HUES64 (cell line): ENCODE measurements at regions not wholly inside any gene's neighbourhood (a gene's known extent, or its start where the extent isn't known, plus 50 kb on each side); places are given as distances from the start of the nearest gene placed in this dataset.

Experiments used
- H3K27ac ChIP-seq: 2 replicates; pipeline ENCODE4 v1.7.0; 2013; ENCODE audit warnings: low read depth, low read length, inconsistent platforms
- H3K27me3 ChIP-seq: 2 replicates; pipeline ENCODE4 v1.6.1; 2013; ENCODE audit warnings: mild to moderate bottlenecking, low read length; ENCODE audit not compliant: insufficient read depth
- H3K36me3 ChIP-seq: 2 replicates; pipeline ENCODE4 v1.6.1; 2013; ENCODE audit warnings: mild to moderate bottlenecking, low read length; ENCODE audit not compliant: insufficient read depth
- H3K4me1 ChIP-seq: 2 replicates; pipeline ENCODE4 v1.6.1; 2013; ENCODE audit warnings: mild to moderate bottlenecking, low read length, moderate library complexity; ENCODE audit not compliant: insufficient read depth
- H3K4me3 ChIP-seq: 2 replicates; pipeline ENCODE4 v1.5.1; 2013; ENCODE audit warnings: mild to moderate bottlenecking, low read length, moderate library complexity
- H3K9ac ChIP-seq: 2 replicates; pipeline ENCODE4 v1.6.1; 2013; ENCODE audit warnings: mild to moderate bottlenecking, low read depth, low read length
- H3K9me3 ChIP-seq: 2 replicates; pipeline ENCODE4 v1.6.1; 2013; ENCODE audit warnings: low read depth, low read length; ENCODE audit not compliant: insufficient read depth
- WGBS: fragments of 150-250, 120-280 bp; methylation state at CpG from one replicate; pipeline ENCODE4 v1.1.7; 2013; ENCODE audit warnings: missing lambda C conversion rate; 5-methylcytosine and 5-hydroxymethylcytosine counted together

GRCh38 chr16:6684076-6684673 lies 648.5 kb upstream of the RBFOX1 start:
- no peaks in the 10 kb centered on the region for H3K27me3 ChIP-seq
- no peak overlapping the region for H3K9ac ChIP-seq
- no peak overlapping the region for H3K27ac ChIP-seq
- H3K9me3 ChIP-seq = no peaks in the 10 kb centered on the region
- H3K36me3 ChIP-seq = no peaks in the 10 kb centered on the region
- H3K4me3 ChIP-seq = no peak overlapping the region
- 0 out of 2 replicates have a peak, but pooled peaks cover 6% of the 10 kb centered on the region for H3K4me1 ChIP-seq
- WGBS = 26% methylated on average over 7 of the region's 7 CpGs

DNA sequence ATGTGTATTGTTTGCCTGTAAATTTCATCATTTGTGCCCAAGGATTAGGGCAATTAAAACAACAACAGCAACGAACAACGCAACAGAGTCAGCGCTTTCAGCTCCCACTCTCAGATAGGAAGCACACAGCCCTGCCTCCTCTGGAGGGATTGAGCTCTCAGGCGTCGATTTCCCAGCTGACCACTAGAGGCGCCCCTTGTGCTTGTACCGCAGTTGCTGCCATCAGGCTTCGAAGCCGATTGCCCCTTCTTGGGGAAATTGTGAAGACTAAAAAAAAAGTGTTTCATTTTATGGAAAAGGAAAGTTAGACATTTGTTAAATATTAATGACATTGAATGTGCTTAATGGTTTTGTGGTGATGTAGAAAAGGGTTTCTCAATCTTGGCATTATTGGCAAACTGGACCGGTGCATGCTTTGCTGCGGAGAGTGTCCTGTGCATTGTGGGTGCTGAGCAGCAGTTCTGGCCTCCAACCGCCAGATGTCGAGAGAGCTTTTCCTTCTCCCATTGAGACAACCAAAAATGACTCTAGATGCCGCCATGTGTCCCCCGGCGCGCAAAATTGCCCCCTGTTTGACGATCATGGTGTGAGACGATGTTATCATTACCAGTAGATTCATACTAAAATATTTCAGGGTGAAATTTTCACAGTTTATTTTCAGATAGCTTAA lies 650.4 kb upstream of the RBFOX1 start:
- H3K9ac ChIP-seq = no peak overlapping the region
- no peak overlapping the region for H3K4me3 ChIP-seq
- H3K27ac ChIP-seq = no peak overlapping the region
- H3K27me3 ChIP-seq = no peaks in the 10 kb centered on the region
- WGBS = 52% methylated on average over 18 of the region's 19 CpGs
- H3K4me1 ChIP-seq = 0 out of 2 replicates have a peak, but pooled peaks cover 6% of the 10 kb centered on the region
- no peaks in the 10 kb centered on the region for H3K9me3 ChIP-seq
- H3K36me3 ChIP-seq = no peaks in the 10 kb centered on the region

DNA sequence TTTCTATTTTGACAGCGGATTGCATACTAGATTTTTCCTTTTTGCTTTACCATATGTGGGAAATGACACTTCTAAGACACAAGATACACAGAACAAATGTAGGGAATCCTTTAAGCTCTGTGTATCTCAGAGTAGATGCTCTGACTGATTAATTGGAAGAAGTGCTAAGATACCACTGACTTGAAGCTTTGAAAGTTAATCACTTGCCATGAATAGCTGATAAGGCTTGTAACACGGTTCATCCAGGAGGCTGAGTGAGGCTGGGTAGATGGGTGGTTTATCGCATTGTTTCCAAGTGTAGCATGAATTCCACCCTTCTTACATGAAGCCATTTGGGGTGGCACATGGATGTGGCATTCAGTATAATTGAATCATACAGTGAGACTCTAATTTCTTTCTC lies 654.1 kb upstream of the RBFOX1 start:
- Histone ChIP-seq H3K4me1 (no peaks in the 10 kb centered on the region), H3K9me3 (no peaks in the 10 kb centered on the region), H3K27ac (no peak overlapping the region), H3K27me3 (no peaks in the 10 kb centered on the region), H3K36me3 (no peaks in the 10 kb centered on the region), H3K4me3 (no peak overlapping the region), H3K9ac (no peak overlapping the region)
- 85% methylated on average over 3 of the region's 3 CpGs for WGBS

GRCh38 chr16:6674071-6674470 lies 658.6 kb upstream of the RBFOX1 start:
- no peaks in the 10 kb centered on the region for H3K36me3 ChIP-seq
- H3K27ac ChIP-seq = no peak overlapping the region
- H3K4me1 ChIP-seq = no peaks in the 10 kb centered on the region
- 97% methylated on average over 4 of the region's 4 CpGs for WGBS
- no peak overlapping the region for H3K4me3 ChIP-seq
- no peak overlapping the region for H3K9ac ChIP-seq
- no peaks in the 10 kb centered on the region for H3K9me3 ChIP-seq
- no peaks in the 10 kb centered on the region for H3K27me3 ChIP-seq

- no peak overlapping the region for H3K9ac ChIP-seq
- no peak overlapping the region for H3K27ac ChIP-seq
- no peaks in the 10 kb centered on the region for H3K9me3 ChIP-seq
- H3K36me3 ChIP-seq = no peaks in the 10 kb centered on the region
- no peak overlapping the region for H3K4me3 ChIP-seq
- H3K27me3 ChIP-seq = no peaks in the 10 kb centered on the region
- WGBS = 93% methylated on average over 2 of the region's 2 CpGs
- no peaks in the 10 kb centered on the region for H3K4me1 ChIP-seq
Measured at GRCh38 chr16:6672507-6672906, 660.1 kb upstream of the RBFOX1 start.

DNA sequence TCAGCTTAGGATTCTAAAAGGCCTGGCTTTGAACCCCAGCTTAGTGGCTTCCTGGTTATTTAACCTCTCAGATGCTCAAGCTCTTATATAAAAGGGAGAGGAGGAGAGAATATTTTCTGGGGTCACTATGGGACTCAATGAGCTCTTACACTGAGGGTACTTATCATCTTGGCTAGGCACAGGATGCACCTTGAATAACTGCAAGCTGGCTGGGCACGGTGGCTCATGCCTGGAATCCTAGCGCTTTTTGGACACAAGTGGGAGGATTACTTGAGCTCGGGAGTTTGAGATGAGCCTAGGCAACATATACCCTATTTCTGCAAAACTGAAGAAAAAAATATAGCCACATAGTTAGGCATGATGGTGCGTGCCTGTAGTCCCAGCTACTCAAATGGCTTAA lies 665.3 kb upstream of the RBFOX1 start:
- 97% methylated on average over 4 of the region's 4 CpGs for WGBS
- Histone ChIP-seq H3K9ac (no peak overlapping the region), H3K9me3 (no peaks in the 10 kb centered on the region), H3K27me3 (no peaks in the 10 kb centered on the region), H3K4me3 (no peak overlapping the region), H3K27ac (no peak overlapping the region), H3K36me3 (no peaks in the 10 kb centered on the region), H3K4me1 (peaks cover 19% of the 10 kb centered on the region)

GRCh38 chr16:6665126-6665525 lies 667.5 kb upstream of the RBFOX1 start:
- Histone ChIP-seq H3K27ac (no peak overlapping the region), H3K36me3 (no peaks in the 10 kb centered on the region), H3K27me3 (no peaks in the 10 kb centered on the region), H3K4me3 (no peak overlapping the region), H3K9ac (no peak overlapping the region), H3K9me3 (no peaks in the 10 kb centered on the region), H3K4me1 (peaks cover 19% of the 10 kb centered on the region)
- 95% methylated on average over 6 of the region's 7 CpGs for WGBS

DNA sequence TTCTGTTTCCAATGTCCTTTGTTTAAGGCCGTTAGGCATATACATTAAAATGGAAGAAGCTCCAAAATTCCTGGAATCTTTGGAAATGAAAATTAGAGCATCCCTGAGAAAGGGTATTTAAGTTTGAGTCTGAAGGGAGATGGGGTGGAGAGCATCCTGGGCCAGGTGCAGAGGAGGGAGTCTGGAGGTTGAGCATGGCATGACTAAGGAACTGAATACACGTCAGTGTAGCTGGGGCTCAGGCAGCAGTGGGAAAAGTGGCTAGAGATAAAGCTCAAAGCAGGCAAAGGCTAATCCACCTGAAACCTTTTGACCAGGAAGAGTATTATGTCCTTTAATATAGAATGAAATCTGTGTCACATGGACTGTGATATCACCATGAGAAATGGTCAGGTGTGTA lies 669.0 kb upstream of the RBFOX1 start:
- 25% methylated on average over 2 of the region's 2 CpGs for WGBS
- no peaks in the 10 kb centered on the region for H3K27me3 ChIP-seq

GRCh38 chr16:6656760-6657159 lies 675.9 kb upstream of the RBFOX1 start:
- H3K27me3 ChIP-seq = no peaks in the 10 kb centered on the region
- no peaks in the 10 kb centered on the region for H3K36me3 ChIP-seq
- no peaks in the 10 kb centered on the region; the same call in 1 of the 2 replicates for H3K4me1 ChIP-seq
- H3K27ac ChIP-seq = no peak overlapping the region
- H3K9me3 ChIP-seq = no peaks in the 10 kb centered on the region
- no peak overlapping the region for H3K4me3 ChIP-seq
- no peak overlapping the region for H3K9ac ChIP-seq

More for the DNA sequence above, 669.0 kb upstream of the RBFOX1 start:
- H3K9me3 ChIP-seq = no peaks in the 10 kb centered on the region
- no peaks in the 10 kb centered on the region for H3K36me3 ChIP-seq
- no peak overlapping the region; the same call in 1 of the 2 replicates for H3K27ac ChIP-seq
- no peak overlapping the region for H3K9ac ChIP-seq
- no peak overlapping the region for H3K4me3 ChIP-seq
- peaks cover 19% of the 10 kb centered on the region for H3K4me1 ChIP-seq

- no peaks in the 10 kb centered on the region for H3K9me3 ChIP-seq
- H3K36me3 ChIP-seq = no peaks in the 10 kb centered on the region
- peaks cover 11% of the 10 kb centered on the region for H3K4me1 ChIP-seq
- H3K27ac ChIP-seq = no peak overlapping the region
- no peak overlapping the region for H3K9ac ChIP-seq
- no peak overlapping the region for H3K4me3 ChIP-seq
- 96% methylated on average over 5 of the region's 5 CpGs for WGBS
- no peaks in the 10 kb centered on the region for H3K27me3 ChIP-seq
Measured at GRCh38 chr16:6646891-6647290, 685.8 kb upstream of the RBFOX1 start.

DNA sequence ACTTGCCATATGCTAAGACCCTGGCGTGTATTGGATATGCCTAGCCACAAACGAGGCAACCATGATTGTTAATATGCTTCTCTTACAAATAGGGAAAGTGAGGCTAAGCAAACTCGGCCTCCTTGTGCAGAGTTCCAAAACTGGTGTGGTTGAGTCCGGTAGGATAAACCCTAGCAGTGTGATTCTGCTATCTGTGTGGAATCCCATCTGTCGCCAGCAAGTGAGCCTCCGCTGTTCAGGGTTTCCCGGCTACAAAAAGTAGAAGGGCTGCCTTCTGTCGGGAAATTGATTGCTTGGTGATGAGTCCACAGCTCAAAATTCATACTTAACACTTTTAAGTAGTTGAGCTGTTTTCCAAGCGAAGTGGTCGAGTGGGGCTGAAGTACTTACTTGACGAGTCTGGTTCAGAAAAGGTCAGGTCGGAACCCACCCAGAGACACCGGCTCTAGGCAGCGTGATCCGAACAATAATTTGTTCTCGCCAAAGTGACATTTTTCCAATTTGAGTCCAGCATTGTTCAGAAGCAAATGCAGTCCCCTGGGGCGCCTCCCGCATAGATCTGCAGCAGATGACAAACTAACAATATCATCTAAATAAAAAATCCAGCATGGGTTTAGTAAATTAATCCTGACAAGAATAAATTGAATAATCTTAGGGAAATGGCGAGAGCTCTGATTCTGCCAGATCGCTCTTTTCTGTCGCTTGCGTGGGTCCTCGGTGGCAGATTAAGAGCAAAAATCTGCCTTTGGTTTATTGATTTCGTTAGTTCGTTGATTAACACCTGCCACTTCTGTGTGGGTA lies 686.7 kb upstream of the RBFOX1 start:
- 90% methylated on average over 25 of the region's 25 CpGs for WGBS
- no peaks in the 10 kb centered on the region for H3K27me3 ChIP-seq
- no peak overlapping the region for H3K4me3 ChIP-seq

More for the DNA sequence above, 686.7 kb upstream of the RBFOX1 start:
- Histone ChIP-seq H3K4me1 (peaks cover 20% of the 10 kb centered on the region), H3K9ac (no peak overlapping the region), H3K36me3 (no peaks in the 10 kb centered on the region), H3K27ac (no peak overlapping the region), H3K9me3 (no peaks in the 10 kb centered on the region)
